GM10266 (cell line): ENCODE measurements at regions not wholly inside any gene's neighbourhood (a gene's known extent, or its start where the extent isn't known, plus 50 kb on each side); places are given as distances from the start of the nearest gene placed in this dataset.

Experiments used
- DNase-seq: peaks from one replicate; pipeline ENCODE4 v3.0.0; 2012; ENCODE audit errors: extremely low spot score
- CTCF ChIP-seq: IDR thresholded peaks from 2 replicates; pipeline ENCODE4 v1.5.1; 2012; ENCODE audit warnings: mild to moderate bottlenecking, low read depth; ENCODE audit not compliant: control insufficient read depth, insufficient read depth; ENCODE audit errors: missing control alignments

GRCh38 chr4:8939840-8940742 lies 68.5 kb upstream of the HMX1 start:
- DNase-seq: peak; percentile 4
- no peak for TF ChIP-seq CTCF

- DNase-seq: no peak
- no peak for TF ChIP-seq CTCF
Measured at GRCh38 chr4:8939160-8939839, 67.7 kb upstream of the HMX1 start.

- TF ChIP-seq CTCF: no peak
- peak; percentile 4 for DNase-seq
Measured at GRCh38 chr4:8938623-8939022, 67.0 kb upstream of the HMX1 start.

- no peak for DNase-seq
- TF ChIP-seq CTCF: no peak
Measured at GRCh38 chr4:8938137-8938536, 66.5 kb upstream of the HMX1 start.

GRCh38 chr4:8932884-8933283 lies 61.2 kb upstream of the HMX1 start:
- TF ChIP-seq CTCF: no peak
- no peak for DNase-seq

- no peak for DNase-seq
- TF ChIP-seq CTCF: no peak
Measured at GRCh38 chr4:8928074-8928473, 56.4 kb upstream of the HMX1 start.

- no peak for TF ChIP-seq CTCF
- no peak for DNase-seq
Measured at GRCh38 chr4:8922481-8922880, 50.8 kb upstream of the HMX1 start.
